B cell (primary cell): ENCODE measurements at regions not wholly inside any gene's neighbourhood (a gene's known extent, or its start where the extent isn't known, plus 50 kb on each side); places are given as distances from the start of the nearest gene placed in this dataset.
"Not testable (repeated sequence)": the region's sequence is repeated elsewhere in the genome, so short reads cannot be mapped to it uniquely, and the experiment has no call there.

Experiments
- ATAC-seq: fragments of 200-7000 bp; cut with Tn5 transposase; one replicate; pipeline ENCODE4 v1.10.0; 2021; ENCODE audit warnings: low read depth, mild to moderate bottlenecking, moderate number of reproducible peaks, moderate library complexity
- CTCF ChIA-PET: fragments of 350-600 bp; sonication (Branson Sonifier 250); formaldehyde crosslinking; loops from one replicate; lab custom pipeline; 2021; ENCODE audit warnings: antibody characterized with exemption, inconsistent platforms; lab: Charles Lee
- POLR2A ChIA-PET: fragments of 350-600 bp; sonication (Branson Sonifier 250); formaldehyde crosslinking; loops from one replicate; lab custom pipeline; 2021; ENCODE audit warnings: antibody characterized with exemption; lab: Charles Lee
- DNase-seq: peaks from one replicate; pipeline ENCODE4 v3.0.0; 2013
- H2AFZ ChIP-seq: 2 replicates; pipeline ENCODE4 v1.6.1; 2012; ENCODE audit warnings: mild to moderate bottlenecking, low read depth, low read length; ENCODE audit not compliant: insufficient read depth, poor library complexity, severe bottlenecking
- H3K27ac ChIP-seq, 2 donors: 1 replicate in 1 of 2; 2 replicates in 1 of 2; pipeline ENCODE4 v1.5.1; 2012 to 2013; ENCODE audit warnings: low read length in 2 of 2, mild to moderate bottlenecking in 2 of 2, moderate library complexity in 1 of 2
- H3K27me3 ChIP-seq, 4 experiments: fragments of 200-600 bp in 1 of 4; sonication (generic) in 1 of 4; replicated peaks in 1 of 4; 1 replicate in 2 of 4; 2 replicates in 2 of 4; pipeline versions ENCODE4 v1.6.1 to v1.7.0; 2013 to 2016; ENCODE audit warnings: low read length in 3 of 4, mild to moderate bottlenecking in 2 of 4, mixed read lengths in 1 of 4, moderate library complexity in 1 of 4; ENCODE audit not compliant: insufficient read depth in 4 of 4, control insufficient read depth in 3 of 4; ENCODE audit errors: control extremely low read depth in 1 of 4
- H3K36me3 ChIP-seq, 2 experiments: replicated peaks in 1 of 2; 1 replicate in 1 of 2; 2 replicates in 1 of 2; pipeline versions ENCODE4 v1.6.1 to v1.7.1; 2013; ENCODE audit warnings: low read length in 1 of 2; ENCODE audit not compliant: insufficient read depth in 2 of 2, control insufficient read depth in 1 of 2; ENCODE audit errors: control extremely low read depth in 1 of 2, extremely low read depth in 1 of 2
- H3K4me1 ChIP-seq, 2 donors: fragments of 200-600 bp in 1 of 2; sonication (generic) in 1 of 2; 1 replicate in 1 of 2; 2 replicates in 1 of 2; pipeline versions ENCODE4 v1.5.1 to v1.6.1; 2013 to 2017; ENCODE audit warnings: low read length in 2 of 2; ENCODE audit not compliant: control insufficient read depth in 2 of 2, insufficient read depth in 2 of 2
- H3K4me2 ChIP-seq: replicated peaks from 2 replicates; pipeline ENCODE3; 2012; ENCODE audit warnings: mild to moderate bottlenecking, low read depth, low read length; ENCODE audit not compliant: poor library complexity, severe bottlenecking
- H3K4me3 ChIP-seq, 5 experiments: fragments of 200-600 bp in 1 of 5; sonication (generic) in 1 of 5; 1 replicate in 3 of 5; 2 replicates in 2 of 5; pipeline versions ENCODE4 v1.5.1 to v1.7.0; 2011 to 2016; ENCODE audit warnings: low read length in 4 of 5, mild to moderate bottlenecking in 4 of 5, low read depth in 2 of 5, control low read depth in 1 of 5, moderate library complexity in 1 of 5; ENCODE audit not compliant: insufficient read depth in 1 of 5; ENCODE audit errors: control extremely low read depth in 1 of 5, extremely low read depth in 1 of 5
- H3K79me2 ChIP-seq: fragments of 200-600 bp; sonication (generic); one replicate; pipeline ENCODE4 v1.6.0; 2016; ENCODE audit warnings: low read length; ENCODE audit not compliant: control insufficient read depth, insufficient read depth
- H3K9ac ChIP-seq: fragments of 200-600 bp; sonication (generic); 2 replicates; pipeline ENCODE4 v1.6.1; 2017; ENCODE audit warnings: mild to moderate bottlenecking, low read length, moderate library complexity
- H3K9me3 ChIP-seq, 3 donors: one replicate each; pipeline versions ENCODE4 v1.6.1 to v1.7.1; 2013; ENCODE audit warnings: low read length in 2 of 3; ENCODE audit not compliant: control insufficient read depth in 2 of 3, insufficient read depth in 1 of 3; ENCODE audit errors: control extremely low read depth in 1 of 3
- H4K20me1 ChIP-seq: 2 replicates; pipeline ENCODE4 v1.6.0; 2012; ENCODE audit warnings: mild to moderate bottlenecking, low read length; ENCODE audit not compliant: insufficient read depth, control insufficient read depth, poor library complexity, severe bottlenecking
- H3K27ac Mint-ChIP-seq: one replicate; pipeline ENCODE4 v1.8.0; 2021; ENCODE audit warnings: mixed read lengths
- H3K27me3 Mint-ChIP-seq: one replicate; pipeline ENCODE4 v1.8.0; 2021; ENCODE audit warnings: mixed read lengths
- H3K4me1 Mint-ChIP-seq: one replicate; pipeline ENCODE4 v1.8.0; 2021; ENCODE audit warnings: mixed read lengths
- H3K4me3 Mint-ChIP-seq: one replicate; pipeline ENCODE4 v1.8.0; 2021; ENCODE audit warnings: mixed read lengths
- H3K9me3 Mint-ChIP-seq: one replicate; pipeline ENCODE4 v1.8.0; 2022; ENCODE audit warnings: mixed read lengths; ENCODE audit not compliant: insufficient read depth
- EZH2 ChIP-seq: IDR thresholded peaks from 2 replicates; pipeline ENCODE4 v1.6.1; 2012; ENCODE audit warnings: borderline replicate concordance, low read depth, mild to moderate bottlenecking, moderate library complexity, low read length; ENCODE audit not compliant: insufficient read depth, poor library complexity, severe bottlenecking
- WGBS: methylation state at CpG from one replicate; pipeline ENCODE4 v1.1.5; 2013; ENCODE audit warnings: missing lambda C conversion rate; ENCODE audit not compliant: insufficient coverage; 5-methylcytosine and 5-hydroxymethylcytosine counted together
- intact Hi-C: fragments of 100-400 bp; cut with micrococcal nuclease; formaldehyde crosslinking; loops from one replicate; pipeline ENCODE4 v1.10.0; 2022
- TF ChIP-seq, protein P1 (sequence below): fragments of 200-600 bp; IDR thresholded peaks from one replicate; pipeline ENCODE4 v1.8.0; 2022; ENCODE audit warnings: antibody characterized with exemption, mild to moderate bottlenecking

DNA sequence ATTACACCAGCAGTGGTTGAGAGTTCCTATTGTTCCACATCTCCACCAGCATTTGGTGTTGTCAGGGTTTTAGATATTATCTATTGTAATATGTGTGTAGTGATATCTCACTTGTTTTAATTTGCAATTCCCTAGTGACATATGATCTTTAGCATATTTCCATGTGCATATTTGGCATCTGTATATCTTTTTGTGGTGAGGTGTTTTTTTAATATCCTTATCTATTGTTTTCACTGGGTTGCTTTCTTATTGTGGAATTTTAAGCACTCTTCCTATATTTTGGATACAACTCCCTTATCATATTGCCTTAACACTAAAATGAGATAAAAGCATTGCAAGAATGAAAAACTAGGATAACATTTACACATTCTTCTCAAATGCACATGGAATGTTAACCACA, 453.9 kb upstream of the FSIP2 start:
- POLR2A ChIA-PET: no interaction called here
- no peak overlapping the region for H2AFZ ChIP-seq
- H3K4me3 ChIP-seq: no peak overlapping the region
- TF ChIP-seq, protein P1, sequence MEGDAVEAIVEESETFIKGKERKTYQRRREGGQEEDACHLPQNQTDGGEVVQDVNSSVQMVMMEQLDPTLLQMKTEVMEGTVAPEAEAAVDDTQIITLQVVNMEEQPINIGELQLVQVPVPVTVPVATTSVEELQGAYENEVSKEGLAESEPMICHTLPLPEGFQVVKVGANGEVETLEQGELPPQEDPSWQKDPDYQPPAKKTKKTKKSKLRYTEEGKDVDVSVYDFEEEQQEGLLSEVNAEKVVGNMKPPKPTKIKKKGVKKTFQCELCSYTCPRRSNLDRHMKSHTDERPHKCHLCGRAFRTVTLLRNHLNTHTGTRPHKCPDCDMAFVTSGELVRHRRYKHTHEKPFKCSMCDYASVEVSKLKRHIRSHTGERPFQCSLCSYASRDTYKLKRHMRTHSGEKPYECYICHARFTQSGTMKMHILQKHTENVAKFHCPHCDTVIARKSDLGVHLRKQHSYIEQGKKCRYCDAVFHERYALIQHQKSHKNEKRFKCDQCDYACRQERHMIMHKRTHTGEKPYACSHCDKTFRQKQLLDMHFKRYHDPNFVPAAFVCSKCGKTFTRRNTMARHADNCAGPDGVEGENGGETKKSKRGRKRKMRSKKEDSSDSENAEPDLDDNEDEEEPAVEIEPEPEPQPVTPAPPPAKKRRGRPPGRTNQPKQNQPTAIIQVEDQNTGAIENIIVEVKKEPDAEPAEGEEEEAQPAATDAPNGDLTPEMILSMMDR: no peak
- TF ChIP-seq EZH2: no peak
- H3K27ac ChIP-seq: no peak overlapping the region
- Mint-ChIP-seq H3K4me3 (no peak overlapping the region), H3K27ac (no peak overlapping the region), H3K9me3 (no peaks in the 10 kb centered on the region), H3K27me3 (no peaks in the 10 kb centered on the region), H3K4me1 (no peaks in the 10 kb centered on the region)
- no peaks in the 10 kb centered on the region for H3K27me3 ChIP-seq
- CTCF ChIA-PET: no interaction called here
- H3K79me2 ChIP-seq: no peaks in the 10 kb centered on the region
- ATAC-seq (no peak), DNase-seq (no peak)
- no peaks in the 10 kb centered on the region for H3K9me3 ChIP-seq
- no peaks in the 10 kb centered on the region for H4K20me1 ChIP-seq
- intact Hi-C loops: no loop called here
- H3K4me2 ChIP-seq: no peak overlapping the region
- no peaks in the 10 kb centered on the region for H3K36me3 ChIP-seq
- no peak overlapping the region for H3K9ac ChIP-seq
- H3K4me1 ChIP-seq: no peaks in the 10 kb centered on the region

GRCh38 chr2:185290012-185290411, 448.6 kb upstream of the FSIP2 start:
- H3K79me2 ChIP-seq, H3K36me3 ChIP-seq, POLR2A ChIA-PET, ATAC-seq, H3K9me3 ChIP-seq, H3K27ac ChIP-seq, H3K4me2 ChIP-seq, H3K9me3 Mint-ChIP-seq, H3K4me1 Mint-ChIP-seq, H3K27me3 ChIP-seq, DNase-seq, H3K27ac Mint-ChIP-seq, H3K9ac ChIP-seq, H3K4me3 Mint-ChIP-seq, CTCF ChIA-PET, H4K20me1 ChIP-seq, H2AFZ ChIP-seq, H3K27me3 Mint-ChIP-seq, H3K4me1 ChIP-seq, H3K4me3 ChIP-seq, intact Hi-C loops: not testable (repeated sequence)
- WGBS: 81% methylated on average over 5 of the region's 6 CpGs
